ENCODE measurements at regions not wholly inside any gene's neighbourhood (a gene's known extent, or its start where the extent isn't known, plus 50 kb on each side); places are given as distances from the start of the nearest gene placed in this dataset.

DNA sequence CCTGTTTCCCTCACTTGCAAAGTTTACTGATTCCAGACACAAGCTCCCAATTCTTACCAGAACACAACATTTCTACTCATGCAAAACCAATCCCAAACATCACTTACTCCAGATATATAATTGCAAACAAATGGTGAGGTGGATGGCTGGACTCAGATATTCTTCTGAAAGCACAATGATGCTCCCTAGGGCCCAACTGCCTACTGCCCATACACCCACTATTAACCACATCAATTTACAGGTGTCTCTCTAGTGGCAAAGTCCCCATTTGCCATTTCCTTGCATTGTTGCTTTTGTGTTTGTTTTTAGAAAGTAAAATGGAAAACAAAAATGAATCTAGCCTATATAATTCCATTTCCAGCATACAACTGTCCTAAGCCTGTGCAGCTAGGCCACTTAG is 320.9 kb upstream of the PRDM1 start:
- TF ChIP-seq, protein P1, sequence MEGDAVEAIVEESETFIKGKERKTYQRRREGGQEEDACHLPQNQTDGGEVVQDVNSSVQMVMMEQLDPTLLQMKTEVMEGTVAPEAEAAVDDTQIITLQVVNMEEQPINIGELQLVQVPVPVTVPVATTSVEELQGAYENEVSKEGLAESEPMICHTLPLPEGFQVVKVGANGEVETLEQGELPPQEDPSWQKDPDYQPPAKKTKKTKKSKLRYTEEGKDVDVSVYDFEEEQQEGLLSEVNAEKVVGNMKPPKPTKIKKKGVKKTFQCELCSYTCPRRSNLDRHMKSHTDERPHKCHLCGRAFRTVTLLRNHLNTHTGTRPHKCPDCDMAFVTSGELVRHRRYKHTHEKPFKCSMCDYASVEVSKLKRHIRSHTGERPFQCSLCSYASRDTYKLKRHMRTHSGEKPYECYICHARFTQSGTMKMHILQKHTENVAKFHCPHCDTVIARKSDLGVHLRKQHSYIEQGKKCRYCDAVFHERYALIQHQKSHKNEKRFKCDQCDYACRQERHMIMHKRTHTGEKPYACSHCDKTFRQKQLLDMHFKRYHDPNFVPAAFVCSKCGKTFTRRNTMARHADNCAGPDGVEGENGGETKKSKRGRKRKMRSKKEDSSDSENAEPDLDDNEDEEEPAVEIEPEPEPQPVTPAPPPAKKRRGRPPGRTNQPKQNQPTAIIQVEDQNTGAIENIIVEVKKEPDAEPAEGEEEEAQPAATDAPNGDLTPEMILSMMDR (conservative IDR thresholded peaks at IDR 0.05; ENCODE audit: low read length), result no peak
- no peak for TF ChIP-seq EZH2phosphoT487 (IDR thresholded peaks at IDR 0.05; ENCODE audit: borderline replicate concordance, low read depth, low read length)

Measured in OCI-LY7 (cell line).